A549 (cell line): ENCODE measurements at regions not wholly inside any gene's neighbourhood (a gene's known extent, or its start where the extent isn't known, plus 50 kb on each side); places are given as distances from the start of the nearest gene placed in this dataset.

Source experiments
- MAX ChIP-seq: IDR thresholded peaks from 2 replicates; pipeline ENCODE4 v1.6.1; 2012
- RNF2 ChIP-seq: fragments of 200-600 bp; sonication (generic); IDR thresholded peaks from 2 replicates; pipeline ENCODE4 v1.6.1; 2016; ENCODE audit warnings: low read depth, mild to moderate bottlenecking, antibody characterized with exemption, moderate library complexity, borderline replicate concordance
- ZC3H11A ChIP-seq: fragments of 450-650 bp; IDR thresholded peaks from 2 replicates; pipeline ENCODE4 v1.6.1; 2014; ENCODE audit warnings: antibody characterized with exemption, mild to moderate bottlenecking

GRCh38 chr2:188207554-188207953, 84.1 kb upstream of the GULP1 start:
- no peak for TF ChIP-seq ZC3H11A
- no peak for TF ChIP-seq MAX
- no peak for TF ChIP-seq RNF2
